NCI-H526 (cell line): ENCODE measurements at regions not wholly inside any gene's neighbourhood (a gene's known extent, or its start where the extent isn't known, plus 50 kb on each side); places are given as distances from the start of the nearest gene placed in this dataset.

Experiments used
- DNase-seq, 2 experiments: peaks; one replicate each; lab custom pipeline; 2025; lab: John Stamatoyannopoulos, UW

DNA sequence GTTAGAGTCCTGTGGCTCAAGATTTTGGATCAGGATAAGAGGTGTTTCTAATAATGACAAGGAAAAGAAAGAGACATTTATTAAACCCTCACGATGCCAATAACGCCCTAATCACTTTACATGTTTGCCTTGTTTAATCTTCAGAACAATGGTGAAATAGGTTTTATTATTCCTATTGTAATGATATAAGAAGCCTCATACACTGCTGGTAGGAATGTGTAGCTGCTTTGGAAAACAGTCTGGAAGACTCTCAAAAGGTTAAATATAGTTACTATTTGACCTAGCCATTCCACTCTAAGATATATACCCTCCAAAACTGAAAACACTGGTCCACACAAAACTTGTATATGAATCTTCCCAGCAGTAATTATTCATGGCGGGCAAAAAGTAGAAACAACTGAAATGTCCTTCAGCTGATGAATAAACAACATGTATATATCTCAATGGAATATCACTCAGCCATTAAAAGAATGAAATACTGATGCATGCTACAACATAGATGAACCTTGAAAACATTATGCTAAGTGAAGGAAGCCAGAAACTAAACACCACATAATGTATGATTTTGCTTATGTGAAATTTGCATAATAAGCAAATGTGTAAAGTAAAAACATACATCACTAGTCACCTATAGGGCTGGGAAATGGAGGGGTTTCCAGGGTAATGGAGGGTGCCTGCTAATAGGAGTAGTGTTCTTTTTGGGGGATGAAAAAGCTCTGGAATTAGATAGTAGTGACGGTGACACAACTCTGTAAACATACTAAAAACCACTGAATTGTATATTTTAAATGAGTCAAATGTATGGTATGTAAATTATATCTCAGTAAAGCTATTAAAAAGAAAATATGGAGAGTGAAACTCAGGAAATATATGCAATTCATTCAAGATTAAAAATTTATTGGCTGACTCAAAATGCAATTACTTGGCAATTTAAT lies 76.9 kb upstream of the ANK3 start:
- DNase-seq, result peak; percentile 3 to 8

DNA sequence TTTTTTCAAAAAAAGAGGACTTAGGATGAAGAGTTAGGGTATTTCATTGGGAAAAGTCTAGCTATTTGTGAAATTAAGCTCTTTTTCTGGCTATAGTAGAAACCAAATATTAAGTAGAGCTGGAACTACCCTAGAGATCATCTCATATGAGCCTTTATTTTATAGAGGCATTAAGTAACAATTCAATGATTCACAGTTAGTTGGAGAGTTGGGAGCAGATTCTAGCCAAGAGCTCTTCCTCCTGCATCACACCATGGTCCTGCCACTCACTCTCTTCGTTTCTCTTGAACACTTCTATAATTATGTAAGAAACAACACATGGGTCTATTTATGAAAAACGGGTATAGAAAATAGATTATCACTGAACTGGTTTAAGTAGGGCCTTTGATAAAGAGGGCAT lies 76.1 kb upstream of the ANK3 start:
- no peak for DNase-seq

DNA sequence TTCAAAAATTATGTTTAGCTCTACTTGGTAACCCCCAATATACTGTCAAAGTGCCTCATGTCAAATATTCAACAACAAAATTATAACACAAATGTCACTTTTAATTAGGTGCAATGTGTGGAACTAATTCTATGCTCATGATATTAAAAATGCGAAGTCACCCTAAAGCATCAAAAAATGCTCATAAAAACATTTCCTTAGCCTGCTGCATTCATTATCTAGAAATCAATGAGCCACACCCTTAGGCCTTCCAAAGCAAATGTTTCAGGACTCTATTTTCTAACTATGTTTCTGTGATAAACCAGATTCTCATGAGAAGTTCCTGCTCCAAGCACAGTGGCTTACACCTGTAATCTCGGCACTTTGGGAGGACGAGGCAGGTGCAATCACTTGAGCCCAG lies 75.0 kb upstream of the ANK3 start:
- no peak for DNase-seq

DNA sequence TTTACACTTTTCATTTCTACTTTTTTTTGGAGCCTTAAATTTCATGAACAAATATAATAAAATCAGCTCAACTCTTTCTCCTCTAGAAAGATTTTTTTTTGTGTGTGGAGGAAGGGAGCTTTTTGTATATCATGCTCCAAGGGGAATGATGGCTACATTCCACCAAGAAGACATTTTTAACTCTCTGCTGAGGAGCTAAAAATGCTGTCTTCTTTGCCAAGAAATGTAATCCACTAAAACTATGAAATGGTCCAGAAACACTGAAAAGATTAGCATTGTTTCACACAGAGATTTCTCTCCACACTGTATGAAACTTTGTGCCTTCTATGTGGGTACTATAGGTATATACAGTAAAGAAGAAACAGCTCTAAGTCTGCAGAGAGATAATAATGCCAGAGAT lies 74.1 kb upstream of the ANK3 start:
- DNase-seq, result no peak

DNA sequence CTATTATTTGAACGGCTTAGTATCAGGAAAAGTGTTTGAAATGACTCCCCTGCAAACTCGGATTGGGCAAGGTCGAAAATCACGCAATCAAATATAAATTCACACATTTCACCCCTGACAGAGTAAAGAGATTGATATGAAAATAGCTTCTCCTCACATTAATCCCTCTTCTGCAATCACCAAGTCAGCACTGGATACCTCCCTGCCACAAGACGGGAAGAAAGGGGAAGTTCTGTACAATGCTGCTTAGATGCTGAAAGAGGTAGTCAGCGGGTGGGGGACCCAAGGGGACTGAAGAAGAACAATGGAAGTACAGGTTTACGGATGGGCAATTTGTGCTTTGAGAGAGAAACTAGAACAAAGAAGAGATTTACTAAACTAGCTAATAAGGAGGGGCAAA lies 72.0 kb upstream of the ANK3 start:
- DNase-seq, result no peak

DNA sequence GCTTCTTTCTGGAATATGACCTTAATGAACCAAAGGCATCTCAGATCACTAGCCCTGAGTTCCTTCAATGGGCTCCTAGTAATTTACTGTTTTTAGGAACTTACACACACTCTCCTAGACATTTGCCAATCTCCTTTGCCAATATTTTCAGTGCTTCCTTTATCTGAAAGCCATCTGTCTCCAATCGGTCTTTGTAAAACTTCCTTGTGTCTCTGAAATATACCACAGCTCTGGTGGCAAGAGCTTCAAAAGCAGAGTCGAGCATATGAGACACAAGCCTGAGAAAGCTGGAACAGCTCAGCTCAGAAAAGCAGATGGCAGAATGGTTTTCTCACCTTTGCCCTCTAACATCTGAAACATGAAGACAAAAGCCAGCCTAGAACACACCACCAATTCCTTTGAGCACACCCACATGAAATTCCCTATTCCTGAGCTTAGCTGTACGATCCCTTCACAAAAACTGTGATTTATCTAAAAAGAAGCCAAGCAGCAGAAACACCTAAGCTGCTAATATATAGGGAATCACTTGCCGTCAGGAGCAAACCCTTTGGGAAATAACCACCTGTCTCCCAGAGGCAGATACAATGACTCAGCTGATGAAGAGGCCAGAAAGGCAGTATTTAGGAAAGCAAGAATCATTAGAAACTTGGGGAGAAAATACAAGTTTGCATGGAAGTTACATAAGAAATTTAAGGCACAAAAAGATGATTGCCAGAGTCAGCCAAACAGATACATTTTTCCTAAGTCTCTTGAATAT lies 70.2 kb upstream of the ANK3 start:
- DNase-seq, result no peak

DNA sequence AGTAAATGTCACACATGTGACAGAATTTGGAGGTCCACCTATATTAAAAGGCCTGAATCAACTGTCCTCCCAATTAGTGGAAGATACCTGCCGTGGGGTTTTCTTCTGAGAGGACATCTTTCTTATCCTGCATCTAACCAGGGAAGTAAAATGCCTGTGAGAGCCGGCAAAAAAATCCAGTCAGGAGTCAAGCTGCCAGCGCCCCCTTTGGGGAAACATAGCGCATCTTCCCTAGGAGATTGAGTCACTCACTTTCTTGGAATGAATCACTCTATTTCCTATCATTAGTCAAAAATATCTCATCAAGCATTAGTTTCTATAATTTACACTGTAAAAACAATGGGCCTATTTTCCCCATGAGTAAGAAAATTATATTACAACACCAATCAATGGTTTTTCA lies 66.4 kb upstream of the ANK3 start:
- no peak for DNase-seq

DNA sequence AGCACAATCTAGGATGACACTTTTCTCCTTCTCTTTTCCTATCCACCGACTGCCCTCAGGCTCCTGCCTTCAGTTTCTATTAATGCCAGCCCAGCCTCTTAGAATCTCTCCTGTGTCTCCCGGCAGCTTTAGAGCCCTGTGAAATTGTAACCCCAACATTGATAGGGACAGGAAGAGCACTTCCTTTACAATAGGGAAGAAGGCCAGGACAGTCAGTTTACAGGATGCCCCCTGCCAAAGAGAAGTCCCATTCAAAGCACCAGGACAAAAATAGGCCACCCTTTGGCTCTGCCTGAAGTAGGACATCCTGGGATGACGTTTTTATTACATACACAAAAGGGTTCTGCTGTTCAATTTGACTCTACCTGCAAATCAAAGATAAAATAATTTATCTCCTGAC lies 64.7 kb upstream of the ANK3 start:
- no peak for DNase-seq

DNA sequence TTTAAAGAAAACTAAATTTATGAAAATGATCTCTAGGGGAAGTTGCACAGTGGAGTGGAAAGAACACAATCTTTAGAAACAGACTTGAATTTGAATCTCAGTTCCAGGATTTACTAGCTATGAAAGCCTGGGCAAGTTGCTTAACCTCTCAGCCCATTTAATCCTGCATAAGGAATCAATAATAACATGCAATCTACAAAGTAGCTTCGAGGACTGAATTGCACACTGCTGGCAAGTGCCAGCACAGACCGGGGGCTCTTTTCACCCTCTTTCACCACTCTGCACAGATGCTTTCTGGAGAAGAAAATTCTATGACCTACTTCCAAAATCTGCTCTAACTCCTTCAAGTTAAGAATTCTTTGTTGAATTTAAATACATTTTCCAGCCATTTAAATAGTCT lies 63.4 kb upstream of the ANK3 start:
- no peak for DNase-seq

DNA sequence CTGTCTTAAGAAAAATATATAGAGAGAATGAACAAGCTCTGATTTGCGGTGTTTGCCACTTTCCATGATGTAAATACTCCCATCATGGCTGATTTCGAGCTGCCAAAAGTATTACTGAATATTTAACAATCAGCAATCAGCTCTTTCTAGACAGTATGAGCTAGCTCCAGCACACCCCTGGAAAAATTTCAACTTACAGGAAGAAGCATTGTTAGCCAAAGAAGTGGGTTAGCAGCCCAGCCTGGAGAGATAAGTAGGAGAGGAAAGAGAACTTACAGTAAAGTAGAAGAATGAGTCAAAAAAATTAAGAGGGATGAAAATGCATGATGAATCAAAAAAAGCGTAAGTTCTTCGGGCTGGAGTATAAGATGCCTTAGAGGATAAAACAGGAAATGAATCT lies 60.6 kb upstream of the ANK3 start:
- no peak for DNase-seq

DNA sequence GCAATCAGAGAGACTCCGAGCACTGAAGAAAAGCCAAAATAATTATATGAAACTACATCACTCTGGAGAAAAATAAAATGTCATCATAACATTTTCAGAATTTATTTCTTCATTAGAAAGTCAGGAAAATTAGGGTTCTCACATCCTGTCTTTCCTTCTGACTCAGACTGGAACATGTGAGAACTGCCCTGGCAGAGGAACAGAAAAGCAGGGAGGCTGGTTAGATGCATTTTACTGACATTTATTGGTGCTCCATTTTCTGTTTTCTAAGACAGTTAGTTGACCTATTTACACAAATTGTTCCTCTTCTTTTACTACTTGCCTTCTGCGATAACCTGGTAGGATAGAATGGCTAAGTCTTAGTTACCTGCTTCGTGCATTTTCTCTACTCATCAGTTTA lies 58.6 kb upstream of the ANK3 start:
- DNase-seq, result no peak

DNA sequence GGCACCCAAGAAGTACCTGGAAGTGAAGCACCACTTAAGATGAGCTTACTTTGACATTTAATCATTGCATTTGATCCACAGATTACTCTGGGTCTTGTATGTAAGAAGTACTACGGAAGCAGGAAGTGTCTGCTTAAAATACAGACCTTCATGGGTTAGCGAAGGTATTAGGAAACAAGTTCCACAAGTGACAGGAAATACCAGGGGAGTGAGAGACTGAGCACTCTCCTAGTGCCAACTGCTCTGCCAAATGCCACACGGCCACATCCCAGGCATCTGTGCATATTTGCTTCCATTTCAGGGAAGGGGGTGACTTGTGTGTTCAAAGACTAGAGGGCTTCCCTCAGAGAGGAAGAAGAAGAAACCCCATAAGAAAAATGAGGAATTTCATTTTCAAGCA lies 57.2 kb upstream of the ANK3 start:
- no peak for DNase-seq

DNA sequence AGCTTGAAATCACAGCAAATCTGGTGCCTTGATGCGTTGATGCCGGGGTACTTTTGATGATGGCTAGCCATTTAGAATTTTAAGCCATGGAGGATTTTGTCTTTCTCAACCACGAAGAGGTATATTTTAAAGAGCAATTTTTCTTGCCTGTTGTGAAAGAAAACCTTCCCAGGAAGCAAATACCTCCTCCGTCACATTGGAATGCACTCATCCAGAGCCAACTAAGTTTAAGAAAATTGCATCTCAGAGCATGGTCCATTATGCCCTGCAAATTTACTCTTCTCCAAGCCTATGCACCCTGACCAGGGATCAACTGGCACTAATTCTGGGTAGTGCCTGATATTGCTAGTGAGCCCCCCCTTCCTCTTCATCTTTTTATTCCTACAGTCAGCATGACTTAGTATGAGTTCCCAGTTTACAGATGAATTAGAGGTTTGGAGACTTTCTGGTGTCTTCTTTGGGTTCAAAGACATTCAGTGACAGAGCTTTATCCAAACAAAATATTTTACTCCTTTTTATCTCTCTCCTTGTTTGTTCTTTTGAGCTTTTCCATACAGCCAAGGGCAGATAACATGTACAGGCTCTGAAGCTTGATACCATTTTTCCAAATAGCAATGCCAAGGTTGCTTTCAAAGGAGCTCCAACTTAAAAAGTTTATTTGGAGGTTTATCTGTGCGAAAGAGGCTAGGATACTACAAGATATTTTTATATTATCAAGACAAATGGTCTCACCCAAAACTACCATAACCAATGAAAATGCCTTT lies 56.6 kb upstream of the ANK3 start:
- no peak for DNase-seq

DNA sequence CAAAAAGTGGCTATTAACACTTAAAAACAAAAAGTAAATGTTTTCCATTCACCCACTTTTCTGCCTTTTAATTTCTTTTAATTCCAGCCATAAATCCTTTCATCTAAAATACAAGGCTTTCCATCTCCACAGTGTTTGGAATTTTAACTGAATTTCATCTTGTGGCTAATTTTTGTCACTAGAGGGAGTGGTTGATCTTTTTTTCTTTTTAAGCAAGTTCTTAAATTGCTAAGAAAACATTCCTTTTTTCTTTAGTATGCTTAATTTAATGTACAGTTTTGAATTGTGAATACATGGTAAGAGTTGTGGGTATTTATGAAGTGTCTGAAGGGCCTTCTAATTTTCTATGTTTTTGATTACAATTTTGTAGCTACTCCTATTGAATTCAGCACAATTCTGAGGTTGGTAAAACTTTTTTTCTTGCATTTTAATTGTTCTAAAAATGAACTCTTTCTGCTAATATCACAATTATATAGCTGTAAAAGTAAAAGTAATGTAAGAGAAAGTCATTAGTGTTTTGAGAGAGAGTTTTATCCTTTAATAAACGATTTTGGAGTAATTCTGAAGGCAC lies 54.9 kb upstream of the ANK3 start:
- peak in 1 of 2 experiments; percentile 42 for DNase-seq

DNA sequence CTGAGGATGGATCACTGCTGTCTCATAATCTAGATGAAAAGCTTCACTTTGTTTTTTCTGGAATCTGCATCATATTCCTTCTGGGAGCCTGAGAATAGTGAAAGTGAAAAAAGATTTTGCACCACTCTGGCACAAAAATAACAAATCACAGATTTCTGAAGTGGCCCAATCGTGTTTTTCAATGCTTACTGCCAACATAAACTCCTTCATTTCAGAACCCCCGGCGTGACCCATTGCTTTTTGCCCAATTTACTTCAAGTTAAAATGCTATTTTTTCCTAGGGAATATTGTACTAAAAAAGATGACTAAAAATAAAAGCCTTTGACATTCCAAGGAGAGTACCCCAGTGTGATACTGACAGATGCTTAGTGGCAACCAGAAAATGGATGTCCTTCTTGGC lies 53.7 kb upstream of the ANK3 start:
- DNase-seq, result no peak

DNA sequence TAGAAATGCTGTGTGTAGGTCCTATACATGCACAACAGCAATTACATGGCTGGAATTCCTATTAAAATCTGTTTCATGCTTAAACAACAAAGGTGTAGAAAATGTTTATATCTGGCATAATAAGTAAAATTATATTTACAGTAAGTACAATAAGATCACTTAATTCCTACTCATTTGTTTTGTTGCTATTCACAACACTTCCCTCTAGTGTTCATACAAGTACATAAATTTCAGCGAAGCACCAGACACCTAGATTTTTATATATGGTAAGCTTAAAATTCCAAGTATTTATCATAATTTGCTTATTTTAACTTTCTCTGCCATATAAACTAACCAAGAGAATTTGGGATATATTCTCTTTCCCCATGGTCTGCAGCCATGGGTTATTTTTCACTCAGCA lies 51.8 kb upstream of the ANK3 start:
- DNase-seq, result peak; percentile 1 to 6

DNA sequence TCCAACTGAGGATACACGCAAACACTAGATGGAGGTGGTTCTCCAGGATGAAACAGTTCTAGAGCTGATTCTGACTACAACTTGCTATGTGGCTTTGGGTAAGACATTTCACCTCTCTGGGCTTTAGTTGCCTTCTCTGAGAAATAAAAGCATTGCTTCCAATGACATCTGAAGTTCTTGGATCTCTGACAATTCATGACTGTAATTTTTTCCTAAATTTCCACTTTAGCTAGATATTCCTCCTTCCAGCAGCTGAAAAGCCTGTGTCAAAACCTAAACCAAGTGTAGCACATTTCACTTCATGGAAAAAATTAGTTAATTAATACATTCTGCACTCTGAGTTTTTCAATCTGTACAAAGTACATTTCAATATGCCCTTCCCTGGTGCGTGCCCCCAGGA lies 50.0 kb upstream of the ANK3 start:
- no peak for DNase-seq
